CD4-positive, alpha-beta memory T cell (primary cell): ENCODE measurements at regions not wholly inside any gene's neighbourhood (a gene's known extent, or its start where the extent isn't known, plus 50 kb on each side); places are given as distances from the start of the nearest gene placed in this dataset.
"Not testable (repeated sequence)": the region's sequence is repeated elsewhere in the genome, so short reads cannot be mapped to it uniquely, and the experiment has no call there.

Source experiments
- CTCF ChIA-PET: fragments of 350-600 bp; sonication (Branson Sonifier 250); formaldehyde crosslinking; loops from one replicate; lab custom pipeline; 2021; ENCODE audit warnings: inconsistent platforms; ENCODE audit not compliant: partially characterized antibody; lab: Charles Lee
- POLR2A ChIA-PET: fragments of 350-600 bp; sonication (Branson Sonifier 250); formaldehyde crosslinking; loops from one replicate; lab custom pipeline; 2021; ENCODE audit not compliant: partially characterized antibody; lab: Charles Lee
- DNase-seq, 5 donors: peaks; one replicate each; pipeline versions ENCODE4 v3.0.0 to v3.0.0-alpha.2; 2020 to 2022; ENCODE audit warnings: mixed read lengths in 1 of 5
- H3K27ac ChIP-seq: one replicate; pipeline ENCODE4 v1.7.0; 2013; ENCODE audit warnings: low read depth, low read length
- H3K27me3 ChIP-seq: 2 replicates; pipeline ENCODE4 v1.7.0; 2013; ENCODE audit warnings: mild to moderate bottlenecking, low read length, moderate library complexity; ENCODE audit not compliant: insufficient read depth
- H3K36me3 ChIP-seq: 2 replicates; pipeline ENCODE4 v1.7.0; 2013; ENCODE audit warnings: mild to moderate bottlenecking, low read length, moderate library complexity; ENCODE audit not compliant: insufficient read depth
- H3K4me1 ChIP-seq: 2 replicates; pipeline ENCODE4 v1.7.0; 2013; ENCODE audit warnings: mild to moderate bottlenecking, low read length, moderate library complexity; ENCODE audit not compliant: insufficient read depth
- H3K4me3 ChIP-seq, 2 donors: one replicate each; pipeline ENCODE4 v1.7.0; 2013; ENCODE audit warnings: low read length in 2 of 2, mild to moderate bottlenecking in 1 of 2
- H3K9me3 ChIP-seq, 2 donors: one replicate each; pipeline ENCODE4 v1.7.0; 2013; ENCODE audit warnings: low read length in 2 of 2, control low read depth in 1 of 2; ENCODE audit not compliant: control insufficient read depth in 1 of 2
- H3K27ac Mint-ChIP-seq, 7 donors: one replicate each; pipeline ENCODE4 v1.8.0; 2020 to 2021; ENCODE audit warnings: mixed read lengths in 7 of 7, mild to moderate bottlenecking in 6 of 7, inconsistent platforms in 3 of 7, moderate library complexity in 3 of 7
- H3K27me3 Mint-ChIP-seq, 2 donors: one replicate each; pipeline ENCODE4 v1.8.0; 2020 to 2021; ENCODE audit warnings: mixed read lengths in 2 of 2
- H3K36me3 Mint-ChIP-seq, 2 donors: one replicate each; pipeline ENCODE4 v1.8.0; 2020 to 2021; ENCODE audit warnings: mixed read lengths in 2 of 2, inconsistent platforms in 1 of 2, mild to moderate bottlenecking in 1 of 2
- H3K4me1 Mint-ChIP-seq, 4 donors: one replicate each; pipeline ENCODE4 v1.8.0; 2020 to 2021; ENCODE audit warnings: mixed read lengths in 4 of 4, mild to moderate bottlenecking in 1 of 4
- H3K4me3 Mint-ChIP-seq, 8 donors: one replicate each; pipeline ENCODE4 v1.8.0; 2020 to 2021; ENCODE audit warnings: mixed read lengths in 8 of 8, mild to moderate bottlenecking in 7 of 8, moderate library complexity in 6 of 8, inconsistent platforms in 3 of 8
- H3K9me3 Mint-ChIP-seq, 8 donors: one replicate each; pipeline ENCODE4 v1.8.0; 2020 to 2021; ENCODE audit warnings: mixed read lengths in 8 of 8, mild to moderate bottlenecking in 5 of 8, inconsistent platforms in 3 of 8, moderate library complexity in 1 of 8
- intact Hi-C: fragments of 100-400 bp; cut with micrococcal nuclease; formaldehyde crosslinking; loops from one replicate; pipeline ENCODE4 v1.15.1; 2023

DNA sequence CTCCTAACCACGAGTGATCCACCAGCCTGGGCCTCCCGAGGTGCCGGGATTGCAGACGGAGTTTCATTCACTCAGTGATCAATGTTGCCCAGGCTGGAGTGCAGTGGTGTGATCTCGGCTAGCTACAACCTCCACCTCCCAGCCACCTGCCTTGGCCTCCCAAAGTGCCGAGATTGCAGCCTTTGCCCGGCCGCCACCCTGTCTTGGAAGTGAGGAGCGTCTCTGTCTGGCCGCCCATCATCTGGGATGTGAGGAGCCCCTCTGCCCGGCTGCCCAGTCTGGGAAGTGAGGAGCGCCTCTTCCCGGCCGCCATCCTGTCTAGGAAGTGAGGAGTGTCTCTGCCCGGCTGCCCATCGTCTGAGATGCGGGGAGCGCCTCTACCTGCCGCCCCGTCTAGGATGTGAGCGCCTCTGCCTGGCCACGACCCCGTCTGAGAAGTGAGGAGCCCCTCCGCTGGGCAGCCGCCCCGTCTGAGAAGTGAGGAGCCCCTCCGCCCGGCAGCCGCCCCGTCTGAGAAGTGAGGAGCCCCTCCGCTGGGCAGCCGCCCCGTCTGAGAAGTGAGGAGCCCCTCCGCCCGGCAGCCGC is 1184.3 kb downstream of the FOXD4L5 start:
- H3K9me3 ChIP-seq, CTCF ChIA-PET, H3K27ac ChIP-seq, POLR2A ChIA-PET, H3K27ac Mint-ChIP-seq, H3K9me3 Mint-ChIP-seq, H3K36me3 Mint-ChIP-seq, H3K27me3 Mint-ChIP-seq, H3K36me3 ChIP-seq, H3K4me3 Mint-ChIP-seq, H3K27me3 ChIP-seq, intact Hi-C loops, H3K4me3 ChIP-seq, DNase-seq, H3K4me1 Mint-ChIP-seq, H3K4me1 ChIP-seq: not testable (repeated sequence)

- H3K4me1 Mint-ChIP-seq, intact Hi-C loops, H3K9me3 ChIP-seq, H3K4me3 Mint-ChIP-seq, H3K27me3 Mint-ChIP-seq, H3K27me3 ChIP-seq, H3K36me3 Mint-ChIP-seq, H3K36me3 ChIP-seq, H3K27ac ChIP-seq, H3K4me3 ChIP-seq, H3K4me1 ChIP-seq, H3K9me3 Mint-ChIP-seq, H3K27ac Mint-ChIP-seq, CTCF ChIA-PET, POLR2A ChIA-PET, DNase-seq: not testable (repeated sequence)
Observed at GRCh38 chr9:64085998-64086397, 1199.0 kb downstream of the FOXD4L5 start.

- H3K27me3 Mint-ChIP-seq, H3K4me3 Mint-ChIP-seq, POLR2A ChIA-PET, intact Hi-C loops, H3K27ac ChIP-seq, H3K4me3 ChIP-seq, CTCF ChIA-PET, H3K4me1 ChIP-seq, H3K27ac Mint-ChIP-seq, H3K36me3 ChIP-seq, H3K4me1 Mint-ChIP-seq, H3K27me3 ChIP-seq, H3K36me3 Mint-ChIP-seq, H3K9me3 ChIP-seq: not testable (repeated sequence)
- peaks cover 0 to 10% (median 2%) of the 10 kb centered on the region in 8 donors for H3K9me3 Mint-ChIP-seq
- peak in 1 of 5 donors; percentile 31 for DNase-seq
Observed at GRCh38 chr9:64071358-64072253, 1213.4 kb downstream of the FOXD4L5 start.

- H3K4me3 ChIP-seq, H3K27me3 Mint-ChIP-seq, POLR2A ChIA-PET, intact Hi-C loops, H3K36me3 Mint-ChIP-seq, H3K4me1 ChIP-seq, H3K27me3 ChIP-seq, H3K4me3 Mint-ChIP-seq, H3K4me1 Mint-ChIP-seq, H3K36me3 ChIP-seq, H3K9me3 ChIP-seq, H3K27ac Mint-ChIP-seq, CTCF ChIA-PET, H3K27ac ChIP-seq: not testable (repeated sequence)
- peak in 1 of 5 donors; percentile 19 for DNase-seq
- H3K9me3 Mint-ChIP-seq, result peaks cover 0 to 10% (median 2%) of the 10 kb centered on the region in 8 donors
Observed at GRCh38 chr9:64070611-64071357, 1214.2 kb downstream of the FOXD4L5 start.

DNA sequence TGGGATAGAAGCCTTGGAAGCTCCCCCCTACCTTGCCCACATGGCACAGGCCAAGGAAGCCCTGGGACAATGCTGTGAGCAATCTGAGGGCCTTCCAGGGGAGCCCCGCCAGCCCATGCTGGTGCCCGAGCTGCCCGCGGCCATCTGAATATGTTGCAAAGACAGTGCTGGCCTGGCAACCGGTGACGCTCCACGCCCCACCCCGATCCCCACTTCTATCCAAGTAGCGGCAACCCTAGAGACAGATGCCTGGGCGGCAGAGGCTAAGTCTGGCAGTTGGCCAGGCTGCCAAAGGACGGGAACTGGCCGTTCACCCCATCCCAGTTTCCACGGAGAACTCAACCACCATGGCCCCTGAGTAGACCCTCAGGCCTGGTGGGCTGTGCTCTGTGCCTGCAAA is 1214.9 kb downstream of the FOXD4L5 start:
- H3K27me3 Mint-ChIP-seq, H3K27ac ChIP-seq, CTCF ChIA-PET, DNase-seq, H3K36me3 Mint-ChIP-seq, H3K27me3 ChIP-seq, H3K4me1 ChIP-seq, intact Hi-C loops, H3K4me1 Mint-ChIP-seq, H3K4me3 Mint-ChIP-seq, H3K9me3 ChIP-seq, POLR2A ChIA-PET, H3K4me3 ChIP-seq, H3K27ac Mint-ChIP-seq, H3K36me3 ChIP-seq: not testable (repeated sequence)
- H3K9me3 Mint-ChIP-seq, result peaks cover 0 to 13% (median 2%) of the 10 kb centered on the region in 8 donors

GRCh38 chr9:64066736-64067368 is 1218.2 kb downstream of the FOXD4L5 start:
- Histone ChIP-seq H3K4me3 (no peak overlapping the region), H3K27me3 (no peaks in the 10 kb centered on the region), H3K36me3 (no peaks in the 10 kb centered on the region), H3K4me1 (no peaks in the 10 kb centered on the region), H3K9me3 (no peaks in the 10 kb centered on the region), H3K27ac (no peak overlapping the region)
- CTCF ChIA-PET, result no interaction called here
- no peaks in the 10 kb centered on the region for H3K36me3 Mint-ChIP-seq
- H3K27ac Mint-ChIP-seq, result no peak overlapping the region
- POLR2A ChIA-PET, result no interaction called here
- no peaks in the 10 kb centered on the region for H3K27me3 Mint-ChIP-seq
- no peak overlapping the region for H3K4me3 Mint-ChIP-seq
- H3K4me1 Mint-ChIP-seq, result no peaks in the 10 kb centered on the region
- peaks cover 0 to 22% (median 9%) of the 10 kb centered on the region in 8 donors for H3K9me3 Mint-ChIP-seq
- intact Hi-C loops, result no loop called here
- no peak for DNase-seq

GRCh38 chr9:64061013-64061627 is 1223.9 kb downstream of the FOXD4L5 start:
- intact Hi-C loops, result no loop called here
- H3K27me3 ChIP-seq, result no peaks in the 10 kb centered on the region
- no peaks in the 10 kb centered on the region for H3K36me3 ChIP-seq
- POLR2A ChIA-PET, result no interaction called here
- Mint-ChIP-seq H3K4me3 (no peak overlapping the region), H3K27me3 (no peaks in the 10 kb centered on the region), H3K36me3 (no peaks in the 10 kb centered on the region), H3K9me3 (peaks cover 0 to 12% (median 6%) of the 10 kb centered on the region in 8 donors), H3K4me1 (no peaks in the 10 kb centered on the region), H3K27ac (no peak overlapping the region)
- H3K9me3 ChIP-seq, result no peaks in the 10 kb centered on the region
- no peak for DNase-seq
- CTCF ChIA-PET, result no interaction called here
- no peak overlapping the region for H3K27ac ChIP-seq
- no peaks in the 10 kb centered on the region for H3K4me1 ChIP-seq
- no peak overlapping the region for H3K4me3 ChIP-seq
